Esophagus squamous epithelium (tissue), 5 donors: ENCODE measurements at regions not wholly inside any gene's neighbourhood (a gene's known extent, or its start where the extent isn't known, plus 50 kb on each side); places are given as distances from the start of the nearest gene placed in this dataset.

Experiments
- DNase-seq: peaks from one replicate; lab custom pipeline; 2025; lab: John Stamatoyannopoulos, UW
- H3K27ac ChIP-seq, 4 donors: fragments of 200-600 bp; sonication (generic); one replicate each; pipeline ENCODE4 v1.5.1; 2016 to 2019; ENCODE audit warnings: mild to moderate bottlenecking in 1 of 4
- H3K27me3 ChIP-seq, 4 donors: fragments of 200-600 bp; sonication (generic); 1 replicate in 3 of 4; 2 replicates in 1 of 4; pipeline versions ENCODE4 v1.5.1 to v1.6.0; 2017 to 2021; ENCODE audit warnings: antibody characterized with exemption in 1 of 4
- H3K36me3 ChIP-seq, 3 donors: fragments of 200-600 bp; sonication (generic); one replicate each; pipeline ENCODE4 v1.5.1; 2016 to 2019
- H3K4me1 ChIP-seq, 3 donors: fragments of 200-600 bp; sonication (generic); one replicate each; pipeline ENCODE4 v1.5.1; 2017 to 2019
- H3K4me3 ChIP-seq, 4 donors: fragments of 200-600 bp; sonication (generic); 1 replicate in 3 of 4; 2 replicates in 1 of 4; pipeline ENCODE4 v1.5.1; 2016 to 2019; ENCODE audit warnings: mild to moderate bottlenecking in 2 of 4, moderate library complexity in 1 of 4
- H3K9me3 ChIP-seq, 3 donors: fragments of 200-600 bp; sonication (generic); one replicate each; pipeline ENCODE4 v1.5.1; 2016 to 2019
- CTCF ChIP-seq, 6 experiments: fragments of 450-650 bp in 4 of 6; fragments of 200-600 bp in 2 of 6; sonication (generic) in 2 of 6; IDR thresholded peaks; one replicate each; pipeline ENCODE4 v1.5.1; 2016 to 2019; ENCODE audit warnings: antibody characterized with exemption in 6 of 6, mild to moderate bottlenecking in 4 of 6, moderate library complexity in 4 of 6
- POLR2A ChIP-seq, 4 donors: fragments of 450-650 bp; IDR thresholded peaks; one replicate each; pipeline ENCODE4 v1.6.1; 2017; ENCODE audit warnings: antibody characterized with exemption in 4 of 4, mild to moderate bottlenecking in 4 of 4, moderate library complexity in 3 of 4
- WGBS, 2 donors: methylation state at CpG; one replicate each; pipeline ENCODE4 v1.1.5; 2018; 5-methylcytosine and 5-hydroxymethylcytosine counted together
- intact Hi-C: fragments of 100-400 bp; cut with DNase I; formaldehyde crosslinking; loops from one replicate; pipeline ENCODE4 v1.15.0; 2022
- donor health status: DM: yes; HTN: yes; CAD: no.

DNA sequence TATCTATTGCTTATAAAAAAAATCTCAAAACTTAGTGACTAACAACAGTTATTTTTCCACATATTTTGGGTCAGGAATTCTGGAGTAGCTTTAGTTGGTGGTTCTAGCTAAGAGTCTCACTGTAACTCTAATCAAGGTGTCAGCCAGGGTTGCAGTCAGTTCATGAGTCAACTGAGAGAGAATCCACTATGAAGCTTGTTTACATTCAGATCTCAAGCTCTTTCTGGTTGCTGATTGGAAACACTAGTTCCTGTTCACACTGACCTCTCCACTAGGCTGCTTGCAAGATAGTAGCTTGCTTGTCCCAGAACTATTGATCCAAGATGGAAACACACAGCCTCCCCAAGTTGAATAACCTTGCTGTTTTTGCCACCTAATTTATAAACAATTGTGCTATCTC lies 1192.1 kb upstream of the B3GALT2 start:
- no peak for DNase-seq
- Histone ChIP-seq H3K9me3 (no peaks in the 10 kb centered on the region), H3K27me3 (no peaks in the 10 kb centered on the region), H3K36me3 (no peaks in the 10 kb centered on the region), H3K4me3 (no peak overlapping the region), H3K4me1 (no peaks in the 10 kb centered on the region), H3K27ac (no peak overlapping the region)
- intact Hi-C loops, result no loop called here
- TF ChIP-seq CTCF (IDR thresholded peaks at IDR 0.05) (no peak), POLR2A (IDR thresholded peaks at IDR 0.05) (no peak)

DNA sequence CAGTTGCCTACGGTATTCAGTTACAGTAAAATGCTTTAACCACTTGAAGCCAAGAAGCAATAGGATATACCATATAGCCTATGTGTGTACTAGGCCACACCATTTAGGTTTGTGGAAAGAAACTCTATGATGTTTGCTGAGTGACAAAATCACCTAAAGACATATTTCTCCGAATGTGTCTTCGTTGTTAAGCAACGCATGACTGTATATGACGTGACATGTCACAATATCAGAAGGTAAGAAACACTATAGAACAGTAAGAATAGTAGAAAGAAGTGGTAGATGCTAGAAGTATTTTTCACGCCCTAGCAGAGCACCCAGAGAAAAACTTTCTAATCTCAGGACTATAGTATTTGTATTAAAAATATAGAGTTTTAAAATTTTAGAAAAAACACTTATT lies 1188.2 kb upstream of the B3GALT2 start:
- Histone ChIP-seq H3K27me3 (no peaks in the 10 kb centered on the region), H3K4me3 (no peak overlapping the region), H3K4me1 (no peaks in the 10 kb centered on the region), H3K27ac (no peak overlapping the region), H3K9me3 (no peaks in the 10 kb centered on the region), H3K36me3 (no peaks in the 10 kb centered on the region)
- intact Hi-C loops, result no loop called here
- no peak for DNase-seq
- WGBS, 2 donors, result 79 to 85% methylated on average over 6 of the region's 6 CpGs
- TF ChIP-seq CTCF (IDR thresholded peaks at IDR 0.05) (no peak), POLR2A (IDR thresholded peaks at IDR 0.05) (no peak)

GRCh38 chr1:194372266-194372665 lies 1185.9 kb upstream of the B3GALT2 start:
- WGBS, 2 donors, result 41 to 67% methylated on average over 2 of the region's 2 CpGs
- no peaks in the 10 kb centered on the region for H3K27me3 ChIP-seq
- H3K27ac ChIP-seq, result no peak overlapping the region
- no peak for DNase-seq
- no peaks in the 10 kb centered on the region for H3K4me1 ChIP-seq
- no peaks in the 10 kb centered on the region for H3K36me3 ChIP-seq
- intact Hi-C loops, result no loop called here
- no peaks in the 10 kb centered on the region for H3K9me3 ChIP-seq
- no peak overlapping the region for H3K4me3 ChIP-seq
- TF ChIP-seq POLR2A (IDR thresholded peaks at IDR 0.05) (no peak), CTCF (IDR thresholded peaks at IDR 0.05) (no peak)

DNA sequence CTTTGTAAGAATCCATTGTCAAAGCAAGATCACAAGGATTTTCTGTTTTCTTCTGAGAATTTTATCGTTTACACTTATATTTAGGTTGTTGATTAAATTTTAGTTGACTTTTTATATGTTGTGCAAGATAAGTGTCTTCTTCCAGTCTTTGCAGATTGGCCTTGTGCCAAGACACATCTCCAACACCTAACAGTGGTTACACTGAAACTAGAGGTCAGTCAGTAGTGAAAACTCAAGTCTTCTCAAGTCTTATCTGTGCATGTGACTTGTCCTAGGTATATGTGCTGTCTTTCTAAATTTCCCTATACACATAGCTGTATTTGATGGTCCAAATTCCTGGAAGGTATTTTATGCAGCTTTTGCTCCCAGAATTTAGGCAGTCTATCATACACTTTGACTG lies 1183.2 kb upstream of the B3GALT2 start:
- WGBS, 2 donors, result 86 to 91% methylated on average over 1 of the region's 1 CpG
- intact Hi-C loops, result no loop called here

GRCh38 chr1:194369060-194369459 lies 1182.6 kb upstream of the B3GALT2 start:
- no peak overlapping the region for H3K4me3 ChIP-seq
- no peak for DNase-seq
- H3K27me3 ChIP-seq, result no peaks in the 10 kb centered on the region
- TF ChIP-seq CTCF (IDR thresholded peaks at IDR 0.05), result no peak
- no peak for TF ChIP-seq POLR2A (IDR thresholded peaks at IDR 0.05)
- intact Hi-C loops, result no loop called here
- no peaks in the 10 kb centered on the region for H3K4me1 ChIP-seq
- no peaks in the 10 kb centered on the region for H3K9me3 ChIP-seq
- no peak overlapping the region for H3K27ac ChIP-seq
- no peaks in the 10 kb centered on the region for H3K36me3 ChIP-seq

More for the DNA sequence above, 1183.2 kb upstream of the B3GALT2 start:
- no peaks in the 10 kb centered on the region for H3K4me1 ChIP-seq
- no peak for TF ChIP-seq CTCF (IDR thresholded peaks at IDR 0.05)
- TF ChIP-seq POLR2A (IDR thresholded peaks at IDR 0.05), result no peak
- no peaks in the 10 kb centered on the region for H3K9me3 ChIP-seq
- no peak for DNase-seq
- H3K36me3 ChIP-seq, result no peaks in the 10 kb centered on the region
- H3K27ac ChIP-seq, result no peak overlapping the region
- H3K4me3 ChIP-seq, result no peak overlapping the region
- no peaks in the 10 kb centered on the region for H3K27me3 ChIP-seq
